Progenitor cell of endocrine pancreas (in vitro differentiated cells): ENCODE measurements at regions not wholly inside any gene's neighbourhood (a gene's known extent, or its start where the extent isn't known, plus 50 kb on each side); places are given as distances from the start of the nearest gene placed in this dataset.
"Not testable (repeated sequence)": the region's sequence is repeated elsewhere in the genome, so short reads cannot be mapped to it uniquely, and the experiment has no call there.

Source experiments
- DNase-seq: peaks from one replicate; pipeline ENCODE4 v3.0.0; 2021; ENCODE audit warnings: low spot score; ENCODE audit not compliant: unreplicated experiment
- H3K27ac Mint-ChIP-seq: 2 replicates; pipeline ENCODE4 v1.8.0; 2021; ENCODE audit warnings: mild to moderate bottlenecking, moderate library complexity, mixed read lengths
- H3K27me3 Mint-ChIP-seq: 2 replicates; pipeline ENCODE4 v1.8.0; 2021; ENCODE audit warnings: mixed read lengths
- H3K36me3 Mint-ChIP-seq: 2 replicates; pipeline ENCODE4 v1.8.0; 2022; ENCODE audit warnings: mixed read lengths; ENCODE audit not compliant: insufficient read depth
- H3K4me1 Mint-ChIP-seq: 2 replicates; pipeline ENCODE4 v1.8.0; 2021; ENCODE audit warnings: low read depth, mixed read lengths
- H3K4me3 Mint-ChIP-seq: 2 replicates; pipeline ENCODE4 v1.8.0; 2021; ENCODE audit warnings: low read depth, mild to moderate bottlenecking, moderate library complexity, mixed read lengths
- H3K9me3 Mint-ChIP-seq: 2 replicates; pipeline ENCODE4 v1.8.0; 2021; ENCODE audit warnings: low read depth, mixed read lengths
- CTCF ChIP-seq: fragments of 200-600 bp; sonication (generic); IDR thresholded peaks from one replicate; pipeline ENCODE4 v1.5.0; 2021; ENCODE audit warnings: antibody characterized with exemption, mild to moderate bottlenecking; ENCODE audit not compliant: unreplicated experiment

DNA sequence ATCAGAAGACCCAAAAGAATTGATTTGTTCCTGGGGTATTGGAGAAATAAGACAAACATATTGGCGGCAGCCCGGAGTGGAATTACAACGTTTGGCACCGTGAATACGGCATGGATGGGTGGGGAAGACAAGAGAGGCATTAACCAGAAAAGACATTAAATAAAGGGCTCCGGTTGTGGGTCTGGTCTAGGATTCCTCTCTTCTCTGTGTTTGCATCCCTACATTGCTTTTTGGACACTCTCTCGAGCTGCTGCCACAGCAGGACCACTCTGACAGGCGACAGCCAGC is 138.7 kb upstream of the PALM2AKAP2 start:
- DNase-seq, result no peak
- H3K36me3 Mint-ChIP-seq, result no peaks in the 10 kb centered on the region
- H3K4me1 Mint-ChIP-seq, result peaks cover 2% of the 10 kb centered on the region
- H3K27me3 Mint-ChIP-seq, result peaks cover 79% of the 10 kb centered on the region
- H3K27ac Mint-ChIP-seq, result no peak overlapping the region
- no peaks in the 10 kb centered on the region for H3K9me3 Mint-ChIP-seq
- TF ChIP-seq CTCF, result no peak
- no peak overlapping the region for H3K4me3 Mint-ChIP-seq

DNA sequence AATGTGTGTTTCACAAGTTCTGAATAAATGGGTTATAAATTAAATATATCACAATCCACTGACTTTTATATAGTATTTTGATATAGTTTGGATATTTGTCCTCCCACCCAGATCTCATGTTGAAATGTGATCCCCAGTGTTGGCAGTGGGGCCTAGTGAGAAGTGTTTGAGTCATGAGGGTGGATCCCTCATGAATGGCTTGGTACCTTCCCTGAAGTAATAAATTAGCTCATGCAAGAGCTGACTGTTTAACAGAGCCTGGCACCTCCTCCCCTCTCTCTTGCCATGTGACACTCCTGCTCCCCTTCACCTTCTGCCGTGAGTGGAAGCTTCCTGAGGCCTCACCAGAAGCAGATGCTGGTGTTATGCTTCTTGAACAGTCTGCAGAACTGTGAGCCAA is 127.9 kb upstream of the PALM2AKAP2 start:
- no peak for TF ChIP-seq CTCF
- Mint-ChIP-seq H3K4me1 (no peaks in the 10 kb centered on the region), H3K9me3 (no peaks in the 10 kb centered on the region), H3K27ac (no peak overlapping the region), H3K4me3 (no peak overlapping the region), H3K36me3 (no peaks in the 10 kb centered on the region), H3K27me3 (peaks cover 35% of the 10 kb centered on the region)
- DNase-seq, result no peak

GRCh38 chr9:109652971-109653370 is 127.0 kb upstream of the PALM2AKAP2 start:
- Mint-ChIP-seq H3K36me3 (no peaks in the 10 kb centered on the region), H3K4me1 (no peaks in the 10 kb centered on the region), H3K9me3 (no peaks in the 10 kb centered on the region), H3K4me3 (no peak overlapping the region), H3K27ac (no peak overlapping the region), H3K27me3 (peaks cover 42% of the 10 kb centered on the region)
- TF ChIP-seq CTCF, result peak; percentile 29
- DNase-seq, result no peak

- H3K36me3 Mint-ChIP-seq, result no peaks in the 10 kb centered on the region
- DNase-seq, result no peak
- H3K9me3 Mint-ChIP-seq, result no peaks in the 10 kb centered on the region
- no peak overlapping the region for H3K27ac Mint-ChIP-seq
- no peak for TF ChIP-seq CTCF
- peaks cover 38% of the 10 kb centered on the region for H3K27me3 Mint-ChIP-seq
- no peaks in the 10 kb centered on the region for H3K4me1 Mint-ChIP-seq
- no peak overlapping the region for H3K4me3 Mint-ChIP-seq
Observed at GRCh38 chr9:109653470-109653869, 126.5 kb upstream of the PALM2AKAP2 start.

DNA sequence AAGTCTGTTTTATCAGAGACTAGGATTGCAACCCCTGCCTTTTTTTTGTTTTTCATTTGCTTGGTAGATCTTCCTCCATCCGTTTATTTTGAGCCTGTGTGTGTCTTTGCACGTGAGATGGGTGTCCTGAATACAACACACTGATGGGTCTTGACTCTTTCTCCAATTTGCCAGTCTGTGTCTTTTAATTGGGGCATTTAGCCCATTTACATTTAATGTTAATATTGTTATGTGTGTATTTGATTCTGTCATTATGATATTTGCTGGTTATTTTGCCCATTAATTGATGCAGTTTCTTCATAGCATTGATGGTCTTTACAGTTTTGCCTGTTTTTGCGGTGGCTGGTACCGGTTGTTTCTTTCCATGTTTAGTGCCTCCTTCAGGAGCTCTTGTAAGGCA is 116.0 kb upstream of the PALM2AKAP2 start:
- not testable (repeated sequence) for H3K36me3 Mint-ChIP-seq, H3K4me3 Mint-ChIP-seq, H3K4me1 Mint-ChIP-seq, DNase-seq, H3K27me3 Mint-ChIP-seq, H3K27ac Mint-ChIP-seq
- H3K9me3 Mint-ChIP-seq, result peaks cover 19% of the 10 kb centered on the region

DNA sequence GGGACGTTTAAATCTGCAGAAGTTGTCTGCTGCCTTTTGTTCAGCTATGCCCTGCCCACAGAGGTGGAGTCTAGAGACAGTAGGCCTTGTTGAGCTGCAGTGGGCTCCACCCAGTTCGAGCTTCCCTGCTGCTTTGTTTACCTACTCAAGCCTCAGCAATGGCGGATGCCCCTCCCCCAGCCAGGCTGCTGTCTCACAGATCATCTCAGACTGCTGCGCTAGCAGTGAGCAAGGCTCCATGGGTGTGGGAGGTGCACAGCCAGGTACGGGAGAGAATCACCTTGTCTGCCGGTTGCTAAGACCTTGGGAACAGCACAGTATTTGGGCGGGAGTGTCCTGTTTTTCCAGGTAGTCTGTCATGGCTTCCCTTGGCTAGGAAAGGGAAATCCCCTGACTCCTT is 114.3 kb upstream of the PALM2AKAP2 start:
- not testable (repeated sequence) for H3K36me3 Mint-ChIP-seq, H3K27ac Mint-ChIP-seq, DNase-seq

DNA sequence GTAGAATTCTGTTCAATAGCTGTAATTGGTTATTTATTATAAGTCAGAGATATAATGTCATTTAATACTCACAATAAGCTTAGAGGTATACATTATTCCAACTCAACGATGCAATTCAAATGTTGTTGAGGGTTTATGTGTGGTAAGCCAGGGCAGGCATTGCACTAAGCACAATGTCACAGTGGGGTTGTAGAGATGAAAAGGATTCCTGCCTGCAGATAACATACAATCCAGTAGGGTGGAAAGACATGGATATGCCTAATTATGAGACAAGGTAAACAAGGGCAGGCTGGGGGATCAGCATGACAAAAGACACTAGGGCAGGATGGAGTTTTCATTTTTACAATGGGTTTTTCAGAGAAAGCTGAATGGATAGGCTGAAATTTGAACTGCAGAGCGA is 98.7 kb upstream of the PALM2AKAP2 start:
- H3K36me3 Mint-ChIP-seq, result no peaks in the 10 kb centered on the region
- no peak overlapping the region for H3K4me3 Mint-ChIP-seq
- peaks cover 6% of the 10 kb centered on the region for H3K27me3 Mint-ChIP-seq
- no peak for TF ChIP-seq CTCF
- peaks cover 5% of the 10 kb centered on the region for H3K9me3 Mint-ChIP-seq
- peaks cover 8% of the 10 kb centered on the region for H3K4me1 Mint-ChIP-seq
- no peak for DNase-seq
- no peak overlapping the region for H3K27ac Mint-ChIP-seq

More for the DNA sequence above, 114.3 kb upstream of the PALM2AKAP2 start:
- peaks cover 19% of the 10 kb centered on the region for H3K9me3 Mint-ChIP-seq
- H3K27me3 Mint-ChIP-seq, H3K4me3 Mint-ChIP-seq, H3K4me1 Mint-ChIP-seq: not testable (repeated sequence)
